AG04449 (cell line): ENCODE measurements at regions not wholly inside any gene's neighbourhood (a gene's known extent, or its start where the extent isn't known, plus 50 kb on each side); places are given as distances from the start of the nearest gene placed in this dataset.

Experiments
- CTCF ChIA-PET: fragments of 350-600 bp; formaldehyde crosslinking; extraction: SDS; loops from one replicate; lab custom pipeline; 2021; ENCODE audit warnings: antibody characterized with exemption; lab: Yijun Ruan, JAX
- POLR2A ChIA-PET: fragments of 400-600, 350-600 bp; formaldehyde crosslinking; extraction: SDS; loops from one replicate; lab custom pipeline; 2020; ENCODE audit warnings: antibody characterized with exemption, inconsistent platforms; lab: Yijun Ruan, JAX
- DNase-seq: peaks from one replicate; pipeline ENCODE4 v3.0.0-alpha.2; 2010; ENCODE audit warnings: low read depth, low spot score
- H3K4me3 ChIP-seq: 2 replicates; pipeline ENCODE4 v1.5.1; 2011; ENCODE audit warnings: low read depth, mild to moderate bottlenecking, control low read depth, low read length
- CTCF ChIP-seq: IDR thresholded peaks from one replicate; pipeline ENCODE4 v1.5.1; 2011; ENCODE audit warnings: mild to moderate bottlenecking, moderate library complexity, low read length, control low read depth, inconsistent platforms; ENCODE audit not compliant: insufficient read depth; ENCODE audit errors: missing control alignments

GRCh38 chr18:29271501-29271900 lies 1094.6 kb upstream of the CDH2 start:
- H3K4me3 ChIP-seq = no peak overlapping the region
- ChIA-PET CTCF (no interaction called here), POLR2A (no interaction called here)
- no peak for TF ChIP-seq CTCF
- DNase-seq = peak; percentile 3

GRCh38 chr18:29259838-29260237 lies 1082.9 kb upstream of the CDH2 start:
- no peak for TF ChIP-seq CTCF
- POLR2A ChIA-PET = no interaction called here
- H3K4me3 ChIP-seq = no peak overlapping the region
- CTCF ChIA-PET = interaction anchor here (1.3 kb wide), 1 partner anchor 8 kb away, joined by 3 read pairs; no protein-coding TSS in a partner anchor
- no peak for DNase-seq

- POLR2A ChIA-PET = no interaction called here
- CTCF ChIA-PET = no interaction called here
- H3K4me3 ChIP-seq = no peak overlapping the region
- TF ChIP-seq CTCF = no peak
- no peak for DNase-seq
Measured at GRCh38 chr18:29254123-29254522, 1077.2 kb upstream of the CDH2 start.

GRCh38 chr18:29251681-29252080 lies 1074.8 kb upstream of the CDH2 start:
- ChIA-PET CTCF (no interaction called here), POLR2A (no interaction called here)
- TF ChIP-seq CTCF = no peak
- no peak for DNase-seq
- H3K4me3 ChIP-seq = no peak overlapping the region

GRCh38 chr18:29250843-29251242 lies 1073.9 kb upstream of the CDH2 start:
- no peak for TF ChIP-seq CTCF
- CTCF ChIA-PET = no interaction called here
- DNase-seq = no peak
- POLR2A ChIA-PET = no interaction called here
- H3K4me3 ChIP-seq = no peak overlapping the region

- CTCF ChIA-PET = no interaction called here
- POLR2A ChIA-PET = no interaction called here
- no peak for DNase-seq
- no peak for TF ChIP-seq CTCF
- H3K4me3 ChIP-seq = no peak overlapping the region
Measured at GRCh38 chr18:29250259-29250658, 1073.3 kb upstream of the CDH2 start.
